Activated B cell treated with CpG ODN at 0.5 μM for 24 hours (primary cell): ENCODE measurements at regions not wholly inside any gene's neighbourhood (a gene's known extent, or its start where the extent isn't known, plus 50 kb on each side); places are given as distances from the start of the nearest gene placed in this dataset.

Experiments
- ATAC-seq: fragments of 200-7000 bp; cut with Tn5 transposase; one replicate; pipeline ENCODE4 v1.10.0; 2021; ENCODE audit warnings: low read depth, mild to moderate bottlenecking, moderate library complexity
- CTCF ChIA-PET: fragments of 350-600 bp; sonication (Branson Sonifier 250); formaldehyde crosslinking; loops from one replicate; lab custom pipeline; 2021; ENCODE audit warnings: antibody characterized with exemption; lab: Charles Lee
- POLR2A ChIA-PET: fragments of 350-600 bp; sonication (Branson Sonifier 250); formaldehyde crosslinking; loops from one replicate; lab custom pipeline; 2021; ENCODE audit warnings: antibody characterized with exemption; lab: Charles Lee
- DNase-seq: peaks from one replicate; pipeline ENCODE4 v3.0.0; 2022
- H3K27ac Mint-ChIP-seq: one replicate; pipeline ENCODE4 v1.8.0; 2020; ENCODE audit warnings: mixed read lengths
- H3K27me3 Mint-ChIP-seq: one replicate; pipeline ENCODE4 v1.8.0; 2021; ENCODE audit warnings: mixed read lengths
- H3K36me3 Mint-ChIP-seq: one replicate; pipeline ENCODE4 v1.8.0; 2021; ENCODE audit warnings: low read depth, mixed read lengths
- H3K4me1 Mint-ChIP-seq: one replicate; pipeline ENCODE4 v1.8.0; 2021; ENCODE audit warnings: mixed read lengths
- H3K4me3 Mint-ChIP-seq: one replicate; pipeline ENCODE4 v1.8.0; 2020; ENCODE audit warnings: mild to moderate bottlenecking, mixed read lengths
- H3K9me3 Mint-ChIP-seq: one replicate; pipeline ENCODE4 v1.8.0; 2020; ENCODE audit warnings: mixed read lengths
- intact Hi-C: fragments of 100-400 bp; cut with micrococcal nuclease; formaldehyde crosslinking; loops from one replicate; pipeline ENCODE4 v1.15.1; 2024
- TF ChIP-seq, protein P1 (sequence below): fragments of 200-600 bp; IDR thresholded peaks from one replicate; pipeline ENCODE4 v1.8.0; 2022; ENCODE audit warnings: antibody characterized with exemption, mild to moderate bottlenecking

DNA sequence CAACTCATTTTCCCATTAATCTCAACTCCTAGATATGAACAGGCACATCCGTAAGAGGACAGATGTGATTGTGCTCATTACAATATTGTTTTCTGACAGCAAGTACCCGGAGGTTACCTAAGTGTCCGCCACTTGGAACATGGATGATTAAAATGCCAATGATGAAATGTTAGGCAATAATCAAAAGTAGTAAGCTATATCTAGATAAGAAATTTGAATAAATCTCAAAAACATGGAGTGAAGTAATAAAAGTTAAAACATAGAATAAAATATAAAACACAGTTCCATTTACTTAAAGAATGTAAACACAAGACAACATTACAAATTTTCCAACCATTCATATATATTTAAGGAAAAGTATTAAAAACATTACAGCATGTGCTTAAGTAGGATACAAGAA is 59.2 kb upstream of the LY86 start:
- H3K4me1 Mint-ChIP-seq, result no peaks in the 10 kb centered on the region
- ATAC-seq, result no peak
- DNase-seq, result no peak
- ChIA-PET CTCF (no interaction called here), POLR2A (no interaction called here)
- intact Hi-C loops, result no loop called here
- TF ChIP-seq, protein P1, sequence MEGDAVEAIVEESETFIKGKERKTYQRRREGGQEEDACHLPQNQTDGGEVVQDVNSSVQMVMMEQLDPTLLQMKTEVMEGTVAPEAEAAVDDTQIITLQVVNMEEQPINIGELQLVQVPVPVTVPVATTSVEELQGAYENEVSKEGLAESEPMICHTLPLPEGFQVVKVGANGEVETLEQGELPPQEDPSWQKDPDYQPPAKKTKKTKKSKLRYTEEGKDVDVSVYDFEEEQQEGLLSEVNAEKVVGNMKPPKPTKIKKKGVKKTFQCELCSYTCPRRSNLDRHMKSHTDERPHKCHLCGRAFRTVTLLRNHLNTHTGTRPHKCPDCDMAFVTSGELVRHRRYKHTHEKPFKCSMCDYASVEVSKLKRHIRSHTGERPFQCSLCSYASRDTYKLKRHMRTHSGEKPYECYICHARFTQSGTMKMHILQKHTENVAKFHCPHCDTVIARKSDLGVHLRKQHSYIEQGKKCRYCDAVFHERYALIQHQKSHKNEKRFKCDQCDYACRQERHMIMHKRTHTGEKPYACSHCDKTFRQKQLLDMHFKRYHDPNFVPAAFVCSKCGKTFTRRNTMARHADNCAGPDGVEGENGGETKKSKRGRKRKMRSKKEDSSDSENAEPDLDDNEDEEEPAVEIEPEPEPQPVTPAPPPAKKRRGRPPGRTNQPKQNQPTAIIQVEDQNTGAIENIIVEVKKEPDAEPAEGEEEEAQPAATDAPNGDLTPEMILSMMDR, result no peak
- no peak overlapping the region for H3K27ac Mint-ChIP-seq
- peaks cover 13% of the 10 kb centered on the region for H3K27me3 Mint-ChIP-seq
- peaks cover 5% of the 10 kb centered on the region for H3K9me3 Mint-ChIP-seq
- H3K36me3 Mint-ChIP-seq, result no peaks in the 10 kb centered on the region
- no peak overlapping the region for H3K4me3 Mint-ChIP-seq

DNA sequence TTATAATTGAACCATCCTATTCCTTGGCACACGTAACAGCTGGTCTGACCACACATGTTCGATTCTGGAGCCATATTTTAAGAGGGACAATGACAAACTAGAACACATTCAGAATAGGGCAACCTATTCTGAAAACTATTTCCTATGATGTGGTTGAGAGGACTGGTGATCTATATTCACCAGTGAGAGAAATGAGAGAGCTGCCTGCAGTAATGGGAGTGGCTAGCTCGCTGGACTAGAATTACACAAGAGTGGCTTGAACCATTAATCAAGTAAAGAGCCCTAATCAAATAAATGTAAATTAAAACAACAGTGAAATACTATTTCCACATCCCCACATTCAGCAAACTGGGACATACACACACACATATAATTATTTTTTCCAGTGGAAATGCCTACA is 55.3 kb upstream of the LY86 start:
- no peak for ATAC-seq
- Mint-ChIP-seq H3K4me3 (no peak overlapping the region), H3K27ac (no peak overlapping the region), H3K4me1 (no peaks in the 10 kb centered on the region), H3K36me3 (no peaks in the 10 kb centered on the region), H3K9me3 (peaks cover 5% of the 10 kb centered on the region), H3K27me3 (peaks cover 16% of the 10 kb centered on the region)
- TF ChIP-seq, protein P1, result no peak
- POLR2A ChIA-PET, result no interaction called here
- CTCF ChIA-PET, result no interaction called here
- intact Hi-C loops, result no loop called here
- DNase-seq, result no peak

DNA sequence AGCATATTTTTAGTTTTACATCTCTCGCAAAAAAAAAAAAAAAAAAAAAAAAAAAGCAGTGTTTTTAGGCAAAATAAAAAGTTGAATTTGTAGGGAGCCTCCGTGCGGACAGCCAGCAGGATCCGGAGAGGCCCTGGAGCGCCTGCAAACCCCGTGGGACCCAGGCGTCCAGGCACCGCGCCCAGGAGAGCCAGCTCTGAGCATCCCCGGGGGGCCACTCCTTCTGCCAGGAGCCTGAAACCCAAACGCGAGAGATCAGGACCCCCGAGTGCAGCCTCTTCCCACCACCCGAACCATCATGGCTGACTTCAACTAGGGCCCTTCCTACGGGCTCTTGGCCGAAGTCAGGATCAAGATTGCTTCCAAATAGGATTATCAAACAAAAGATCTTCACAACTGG is 54.1 kb upstream of the LY86 start:
- H3K36me3 Mint-ChIP-seq, result no peaks in the 10 kb centered on the region
- no peak overlapping the region for H3K4me3 Mint-ChIP-seq
- ChIA-PET POLR2A (no interaction called here), CTCF (no interaction called here)
- H3K4me1 Mint-ChIP-seq, result no peaks in the 10 kb centered on the region
- no peak overlapping the region for H3K27ac Mint-ChIP-seq
- DNase-seq (no peak), ATAC-seq (no peak)
- TF ChIP-seq, protein P1, result no peak
- intact Hi-C loops, result no loop called here
- peaks cover 5% of the 10 kb centered on the region for H3K9me3 Mint-ChIP-seq
- H3K27me3 Mint-ChIP-seq, result peaks cover 16% of the 10 kb centered on the region

- peaks cover 15% of the 10 kb centered on the region for H3K27me3 Mint-ChIP-seq
- H3K27ac Mint-ChIP-seq, result no peak overlapping the region
- POLR2A ChIA-PET, result interaction anchor here (0.6 kb wide), 1 partner anchor 279 kb away, joined by 3 read pairs; no protein-coding TSS in a partner anchor
- no peak for ATAC-seq
- CTCF ChIA-PET, result no interaction called here
- no peak for DNase-seq
- intact Hi-C loops, result no loop called here
- TF ChIP-seq, protein P1, result no peak
- H3K4me1 Mint-ChIP-seq, result no peaks in the 10 kb centered on the region
- no peaks in the 10 kb centered on the region for H3K36me3 Mint-ChIP-seq
- H3K4me3 Mint-ChIP-seq, result no peak overlapping the region
- H3K9me3 Mint-ChIP-seq, result peaks cover 3% of the 10 kb centered on the region
These were observed 50.8 kb upstream of the LY86 start for GRCh38 chr6:6537488-6538260.

- peaks cover 3% of the 10 kb centered on the region for H3K9me3 Mint-ChIP-seq
- DNase-seq, result no peak
- ChIA-PET POLR2A (no interaction called here), CTCF (interaction anchor here (1.3 kb wide), 1 partner anchor 43 kb away, joined by 3 read pairs; no protein-coding TSS in a partner anchor)
- H3K4me1 Mint-ChIP-seq, result no peaks in the 10 kb centered on the region
- H3K27ac Mint-ChIP-seq, result no peak overlapping the region
- no peak overlapping the region for H3K4me3 Mint-ChIP-seq
- H3K36me3 Mint-ChIP-seq, result no peaks in the 10 kb centered on the region
- no peak for ATAC-seq
- intact Hi-C loops, result no loop called here
- TF ChIP-seq, protein P1, result no peak
- H3K27me3 Mint-ChIP-seq, result peaks cover 20% of the 10 kb centered on the region
These were observed 50.3 kb upstream of the LY86 start for GRCh38 chr6:6538261-6538660.
